B cell (primary cell): ENCODE measurements at regions not wholly inside any gene's neighbourhood (a gene's known extent, or its start where the extent isn't known, plus 50 kb on each side); places are given as distances from the start of the nearest gene placed in this dataset.

Source experiments
- ATAC-seq: fragments of 200-7000 bp; cut with Tn5 transposase; one replicate; pipeline ENCODE4 v1.10.0; 2021; ENCODE audit warnings: low read depth, mild to moderate bottlenecking, moderate number of reproducible peaks, moderate library complexity
- CTCF ChIA-PET: fragments of 350-600 bp; sonication (Branson Sonifier 250); formaldehyde crosslinking; loops from one replicate; lab custom pipeline; 2021; ENCODE audit warnings: antibody characterized with exemption, inconsistent platforms; lab: Charles Lee
- POLR2A ChIA-PET: fragments of 350-600 bp; sonication (Branson Sonifier 250); formaldehyde crosslinking; loops from one replicate; lab custom pipeline; 2021; ENCODE audit warnings: antibody characterized with exemption; lab: Charles Lee
- DNase-seq: peaks from one replicate; pipeline ENCODE4 v3.0.0; 2013
- H2AFZ ChIP-seq: 2 replicates; pipeline ENCODE4 v1.6.1; 2012; ENCODE audit warnings: mild to moderate bottlenecking, low read depth, low read length; ENCODE audit not compliant: insufficient read depth, poor library complexity, severe bottlenecking
- H3K27ac ChIP-seq, 2 donors: 1 replicate in 1 of 2; 2 replicates in 1 of 2; pipeline ENCODE4 v1.5.1; 2012 to 2013; ENCODE audit warnings: low read length in 2 of 2, mild to moderate bottlenecking in 2 of 2, moderate library complexity in 1 of 2
- H3K27me3 ChIP-seq, 4 experiments: fragments of 200-600 bp in 1 of 4; sonication (generic) in 1 of 4; replicated peaks in 1 of 4; 1 replicate in 2 of 4; 2 replicates in 2 of 4; pipeline versions ENCODE4 v1.6.1 to v1.7.0; 2013 to 2016; ENCODE audit warnings: low read length in 3 of 4, mild to moderate bottlenecking in 2 of 4, mixed read lengths in 1 of 4, moderate library complexity in 1 of 4; ENCODE audit not compliant: insufficient read depth in 4 of 4, control insufficient read depth in 3 of 4; ENCODE audit errors: control extremely low read depth in 1 of 4
- H3K36me3 ChIP-seq, 2 experiments: replicated peaks in 1 of 2; 1 replicate in 1 of 2; 2 replicates in 1 of 2; pipeline versions ENCODE4 v1.6.1 to v1.7.1; 2013; ENCODE audit warnings: low read length in 1 of 2; ENCODE audit not compliant: insufficient read depth in 2 of 2, control insufficient read depth in 1 of 2; ENCODE audit errors: control extremely low read depth in 1 of 2, extremely low read depth in 1 of 2
- H3K4me1 ChIP-seq, 2 donors: fragments of 200-600 bp in 1 of 2; sonication (generic) in 1 of 2; 1 replicate in 1 of 2; 2 replicates in 1 of 2; pipeline versions ENCODE4 v1.5.1 to v1.6.1; 2013 to 2017; ENCODE audit warnings: low read length in 2 of 2; ENCODE audit not compliant: control insufficient read depth in 2 of 2, insufficient read depth in 2 of 2
- H3K4me2 ChIP-seq: replicated peaks from 2 replicates; pipeline ENCODE3; 2012; ENCODE audit warnings: mild to moderate bottlenecking, low read depth, low read length; ENCODE audit not compliant: poor library complexity, severe bottlenecking
- H3K4me3 ChIP-seq, 5 experiments: fragments of 200-600 bp in 1 of 5; sonication (generic) in 1 of 5; 1 replicate in 3 of 5; 2 replicates in 2 of 5; pipeline versions ENCODE4 v1.5.1 to v1.7.0; 2011 to 2016; ENCODE audit warnings: low read length in 4 of 5, mild to moderate bottlenecking in 4 of 5, low read depth in 2 of 5, control low read depth in 1 of 5, moderate library complexity in 1 of 5; ENCODE audit not compliant: insufficient read depth in 1 of 5; ENCODE audit errors: control extremely low read depth in 1 of 5, extremely low read depth in 1 of 5
- H3K79me2 ChIP-seq: fragments of 200-600 bp; sonication (generic); one replicate; pipeline ENCODE4 v1.6.0; 2016; ENCODE audit warnings: low read length; ENCODE audit not compliant: control insufficient read depth, insufficient read depth
- H3K9ac ChIP-seq: fragments of 200-600 bp; sonication (generic); 2 replicates; pipeline ENCODE4 v1.6.1; 2017; ENCODE audit warnings: mild to moderate bottlenecking, low read length, moderate library complexity
- H3K9me3 ChIP-seq, 3 donors: one replicate each; pipeline versions ENCODE4 v1.6.1 to v1.7.1; 2013; ENCODE audit warnings: low read length in 2 of 3; ENCODE audit not compliant: control insufficient read depth in 2 of 3, insufficient read depth in 1 of 3; ENCODE audit errors: control extremely low read depth in 1 of 3
- H4K20me1 ChIP-seq: 2 replicates; pipeline ENCODE4 v1.6.0; 2012; ENCODE audit warnings: mild to moderate bottlenecking, low read length; ENCODE audit not compliant: insufficient read depth, control insufficient read depth, poor library complexity, severe bottlenecking
- H3K27ac Mint-ChIP-seq: one replicate; pipeline ENCODE4 v1.8.0; 2021; ENCODE audit warnings: mixed read lengths
- H3K27me3 Mint-ChIP-seq: one replicate; pipeline ENCODE4 v1.8.0; 2021; ENCODE audit warnings: mixed read lengths
- H3K4me1 Mint-ChIP-seq: one replicate; pipeline ENCODE4 v1.8.0; 2021; ENCODE audit warnings: mixed read lengths
- H3K4me3 Mint-ChIP-seq: one replicate; pipeline ENCODE4 v1.8.0; 2021; ENCODE audit warnings: mixed read lengths
- H3K9me3 Mint-ChIP-seq: one replicate; pipeline ENCODE4 v1.8.0; 2022; ENCODE audit warnings: mixed read lengths; ENCODE audit not compliant: insufficient read depth
- CTCF ChIP-seq: fragments of 200-600 bp; IDR thresholded peaks from one replicate; pipeline ENCODE4 v1.8.0; 2022; ENCODE audit warnings: antibody characterized with exemption, mild to moderate bottlenecking
- EZH2 ChIP-seq: IDR thresholded peaks from 2 replicates; pipeline ENCODE4 v1.6.1; 2012; ENCODE audit warnings: borderline replicate concordance, low read depth, mild to moderate bottlenecking, moderate library complexity, low read length; ENCODE audit not compliant: insufficient read depth, poor library complexity, severe bottlenecking
- WGBS: methylation state at CpG from one replicate; pipeline ENCODE4 v1.1.5; 2013; ENCODE audit warnings: missing lambda C conversion rate; ENCODE audit not compliant: insufficient coverage; 5-methylcytosine and 5-hydroxymethylcytosine counted together
- intact Hi-C: fragments of 100-400 bp; cut with micrococcal nuclease; formaldehyde crosslinking; loops from one replicate; pipeline ENCODE4 v1.10.0; 2022

- no peak overlapping the region for H3K27ac ChIP-seq
- intact Hi-C loops: no loop called here
- no peaks in the 10 kb centered on the region for H3K79me2 ChIP-seq
- no peak overlapping the region for H3K4me3 ChIP-seq
- DNase-seq (no peak), ATAC-seq (no peak)
- H3K9ac ChIP-seq: no peak overlapping the region
- no peaks in the 10 kb centered on the region for H3K27me3 ChIP-seq
- Mint-ChIP-seq H3K27ac (no peak overlapping the region), H3K4me1 (no peaks in the 10 kb centered on the region), H3K27me3 (no peaks in the 10 kb centered on the region), H3K4me3 (no peak overlapping the region), H3K9me3 (no peaks in the 10 kb centered on the region)
- H3K4me2 ChIP-seq: no peak overlapping the region
- no CpG with 5 or more reads among the region's 2 CpGs for WGBS
- TF ChIP-seq CTCF: no peak
- no peak for TF ChIP-seq EZH2
- H4K20me1 ChIP-seq: no peaks in the 10 kb centered on the region
- H3K9me3 ChIP-seq: peaks cover 0 to 3% (median 0%) of the 10 kb centered on the region in 3 donors
- H2AFZ ChIP-seq: no peak overlapping the region
- no peaks in the 10 kb centered on the region for H3K4me1 ChIP-seq
- ChIA-PET CTCF (interaction anchor here (1.3 kb wide), 2 partner anchors 12 to 16 kb away, joined by 3 to 4 read pairs; no protein-coding TSS in a partner anchor), POLR2A (no interaction called here)
- no peaks in the 10 kb centered on the region for H3K36me3 ChIP-seq
Measured at GRCh38 chr12:74689929-74690328, 152.3 kb downstream of the ATXN7L3B start.

- DNase-seq (no peak), ATAC-seq (no peak)
- H3K9me3 Mint-ChIP-seq: no peaks in the 10 kb centered on the region
- intact Hi-C loops: no loop called here
- H2AFZ ChIP-seq: no peak overlapping the region
- no CpG with 5 or more reads among the region's 2 CpGs for WGBS
- no peaks in the 10 kb centered on the region for H3K9me3 ChIP-seq
- no peak overlapping the region for H3K4me3 ChIP-seq
- no peak overlapping the region for H3K27ac ChIP-seq
- ChIA-PET POLR2A (no interaction called here), CTCF (no interaction called here)
- H3K79me2 ChIP-seq: no peaks in the 10 kb centered on the region
- no peak overlapping the region for H3K4me3 Mint-ChIP-seq
- H3K36me3 ChIP-seq: no peaks in the 10 kb centered on the region
- no peaks in the 10 kb centered on the region for H4K20me1 ChIP-seq
- H3K4me1 ChIP-seq: no peaks in the 10 kb centered on the region
- no peaks in the 10 kb centered on the region for H3K27me3 ChIP-seq
- no peaks in the 10 kb centered on the region for H3K4me1 Mint-ChIP-seq
- no peaks in the 10 kb centered on the region for H3K27me3 Mint-ChIP-seq
- H3K27ac Mint-ChIP-seq: no peak overlapping the region
- no peak overlapping the region for H3K9ac ChIP-seq
- TF ChIP-seq EZH2 (no peak), CTCF (no peak)
- no peak overlapping the region for H3K4me2 ChIP-seq
Measured at GRCh38 chr12:74719447-74719846, 181.8 kb downstream of the ATXN7L3B start.
